Lower leg skin (tissue), 3 donors: ENCODE measurements at regions not wholly inside any gene's neighbourhood (a gene's known extent, or its start where the extent isn't known, plus 50 kb on each side); places are given as distances from the start of the nearest gene placed in this dataset.

Experiments used
- POLR2A ChIP-seq, 2 donors: fragments of 450-650 bp; IDR thresholded peaks; one replicate each; pipeline ENCODE4 v1.6.1; 2016 to 2017; ENCODE audit warnings: antibody characterized with exemption in 2 of 2, mild to moderate bottlenecking in 1 of 2, moderate library complexity in 1 of 2
- TF ChIP-seq, protein P1 (sequence below), 3 donors: fragments of 450-650 bp; IDR thresholded peaks; one replicate each; pipeline ENCODE4 v1.5.1; 2016; ENCODE audit warnings: antibody characterized with exemption in 3 of 3, mild to moderate bottlenecking in 3 of 3, moderate library complexity in 2 of 3

DNA sequence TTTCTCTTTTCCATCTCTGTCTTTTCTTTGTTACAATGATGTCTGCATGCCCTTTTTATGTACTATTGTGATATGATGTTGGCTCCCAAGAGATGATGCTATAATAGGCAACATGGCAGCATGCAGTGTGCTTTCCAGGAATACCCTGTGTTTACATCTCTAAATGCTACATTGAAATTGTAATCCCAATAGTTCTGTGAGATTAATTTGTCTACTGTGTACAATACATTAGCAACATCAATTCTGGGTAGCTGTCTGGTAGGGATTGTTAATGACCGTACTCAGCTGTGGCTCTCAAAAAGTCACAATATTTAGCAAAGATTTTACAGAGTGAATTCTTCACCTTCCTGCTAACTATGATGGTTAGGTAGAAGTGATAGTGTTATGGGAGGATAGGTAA is 225.6 kb upstream of the MMS22L start:
- TF ChIP-seq, protein P1, sequence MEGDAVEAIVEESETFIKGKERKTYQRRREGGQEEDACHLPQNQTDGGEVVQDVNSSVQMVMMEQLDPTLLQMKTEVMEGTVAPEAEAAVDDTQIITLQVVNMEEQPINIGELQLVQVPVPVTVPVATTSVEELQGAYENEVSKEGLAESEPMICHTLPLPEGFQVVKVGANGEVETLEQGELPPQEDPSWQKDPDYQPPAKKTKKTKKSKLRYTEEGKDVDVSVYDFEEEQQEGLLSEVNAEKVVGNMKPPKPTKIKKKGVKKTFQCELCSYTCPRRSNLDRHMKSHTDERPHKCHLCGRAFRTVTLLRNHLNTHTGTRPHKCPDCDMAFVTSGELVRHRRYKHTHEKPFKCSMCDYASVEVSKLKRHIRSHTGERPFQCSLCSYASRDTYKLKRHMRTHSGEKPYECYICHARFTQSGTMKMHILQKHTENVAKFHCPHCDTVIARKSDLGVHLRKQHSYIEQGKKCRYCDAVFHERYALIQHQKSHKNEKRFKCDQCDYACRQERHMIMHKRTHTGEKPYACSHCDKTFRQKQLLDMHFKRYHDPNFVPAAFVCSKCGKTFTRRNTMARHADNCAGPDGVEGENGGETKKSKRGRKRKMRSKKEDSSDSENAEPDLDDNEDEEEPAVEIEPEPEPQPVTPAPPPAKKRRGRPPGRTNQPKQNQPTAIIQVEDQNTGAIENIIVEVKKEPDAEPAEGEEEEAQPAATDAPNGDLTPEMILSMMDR (IDR thresholded peaks at IDR 0.05) = no peak
- no peak for TF ChIP-seq POLR2A (IDR thresholded peaks at IDR 0.05)
